ENCODE measurements at regions not wholly inside any gene's neighbourhood (a gene's known extent, or its start where the extent isn't known, plus 50 kb on each side); places are given as distances from the start of the nearest gene placed in this dataset.

- no peak for TF ChIP-seq CTCF (IDR thresholded peaks at IDR 0.05)
- TF ChIP-seq POLR2A (IDR thresholded peaks at IDR 0.05): no peak
Observed at GRCh38 chr4:12145106-12145505, 716.4 kb upstream of the HS3ST1 start.

Data from tibial nerve (tissue), 3 donors.